Caco-2 (cell line): ENCODE measurements at regions not wholly inside any gene's neighbourhood (a gene's known extent, or its start where the extent isn't known, plus 50 kb on each side); places are given as distances from the start of the nearest gene placed in this dataset.

ENCODE experiments used
- BruUV-seq: library from RNA; stranded (reverse); fragments of 400-500 nt; replicated peaks from 2 replicates; lab custom pipeline; 2021; lab: Mats Ljungman, UMichigan
- CTCF ChIA-PET: fragments of 300-600 bp; sonication (Branson Sonifier 250); formaldehyde crosslinking; loops from one replicate; lab custom pipeline; 2022; ENCODE audit warnings: antibody characterized with exemption; lab: Charles Lee
- POLR2A ChIA-PET: fragments of 300-600 bp; sonication (Branson Sonifier 250); formaldehyde crosslinking; loops from one replicate; lab custom pipeline; 2022; ENCODE audit warnings: antibody characterized with exemption; lab: Charles Lee
- DNase-seq, 2 experiments: peaks; one replicate each; pipeline versions ENCODE4 v3.0.0 to v3.0.0-alpha.2; 2020 to 2022
- H3K27me3 ChIP-seq: replicated peaks from 2 replicates; pipeline ENCODE4 v1.6.0; 2011; ENCODE audit warnings: low read length; ENCODE audit not compliant: control insufficient read depth, insufficient read depth
- H3K36me3 ChIP-seq: 2 replicates; pipeline ENCODE4 v1.5.1; 2011; ENCODE audit warnings: low read length; ENCODE audit not compliant: control insufficient read depth, insufficient read depth
- H3K4me1 ChIP-seq: fragments of 250-450 bp; sonication (Bioruptor Pico); 2 replicates; pipeline ENCODE4 v1.5.1; 2020; ENCODE audit warnings: mild to moderate bottlenecking
- H3K4me3 ChIP-seq: 2 replicates; pipeline ENCODE4 v1.5.1; 2011; ENCODE audit warnings: low read depth, mild to moderate bottlenecking, control low read depth, low read length
- H3K9me3 ChIP-seq: fragments of 250-450 bp; sonication (Bioruptor Pico); 2 replicates; pipeline ENCODE4 v1.5.1; 2020; ENCODE audit warnings: mild to moderate bottlenecking, moderate library complexity
- H3K27ac Mint-ChIP-seq: one replicate; pipeline ENCODE4 v1.8.0; 2022; ENCODE audit warnings: mixed read lengths; ENCODE audit not compliant: unreplicated experiment
- H3K27me3 Mint-ChIP-seq: one replicate; pipeline ENCODE4 v1.8.0; 2022; ENCODE audit warnings: mixed read lengths; ENCODE audit not compliant: insufficient read depth, unreplicated experiment
- H3K36me3 Mint-ChIP-seq: one replicate; pipeline ENCODE4 v1.8.0; 2022; ENCODE audit warnings: mild to moderate bottlenecking, mixed read lengths; ENCODE audit not compliant: insufficient read depth, unreplicated experiment
- H3K4me1 Mint-ChIP-seq: one replicate; pipeline ENCODE4 v1.8.0; 2022; ENCODE audit warnings: low read depth, mixed read lengths; ENCODE audit not compliant: unreplicated experiment
- H3K4me3 Mint-ChIP-seq: one replicate; pipeline ENCODE4 v1.8.0; 2022; ENCODE audit warnings: mild to moderate bottlenecking, moderate library complexity, mixed read lengths; ENCODE audit not compliant: unreplicated experiment
- H3K9me3 Mint-ChIP-seq: one replicate; pipeline ENCODE4 v1.8.0; 2022; ENCODE audit warnings: mixed read lengths; ENCODE audit not compliant: unreplicated experiment
- intact Hi-C: fragments of 100-400 bp; cut with micrococcal nuclease; formaldehyde crosslinking; loops from one replicate; pipeline ENCODE4 v1.10.0; 2022; ENCODE audit not compliant: unreplicated experiment
- TF ChIP-seq, protein P1 (sequence below), 2 experiments: fragments of 200-600 bp in 1 of 2; IDR thresholded peaks; 1 replicate in 1 of 2; 2 replicates in 1 of 2; pipeline versions ENCODE4 v1.5.1 to v1.8.0; 2011 to 2022; ENCODE audit warnings: antibody characterized with exemption in 1 of 2, control low read depth in 1 of 2, inconsistent platforms in 1 of 2, low read depth in 1 of 2, low read length in 1 of 2, mild to moderate bottlenecking in 1 of 2, moderate library complexity in 1 of 2; ENCODE audit not compliant: insufficient read depth in 1 of 2, severe bottlenecking in 1 of 2, unreplicated experiment in 1 of 2

DNA sequence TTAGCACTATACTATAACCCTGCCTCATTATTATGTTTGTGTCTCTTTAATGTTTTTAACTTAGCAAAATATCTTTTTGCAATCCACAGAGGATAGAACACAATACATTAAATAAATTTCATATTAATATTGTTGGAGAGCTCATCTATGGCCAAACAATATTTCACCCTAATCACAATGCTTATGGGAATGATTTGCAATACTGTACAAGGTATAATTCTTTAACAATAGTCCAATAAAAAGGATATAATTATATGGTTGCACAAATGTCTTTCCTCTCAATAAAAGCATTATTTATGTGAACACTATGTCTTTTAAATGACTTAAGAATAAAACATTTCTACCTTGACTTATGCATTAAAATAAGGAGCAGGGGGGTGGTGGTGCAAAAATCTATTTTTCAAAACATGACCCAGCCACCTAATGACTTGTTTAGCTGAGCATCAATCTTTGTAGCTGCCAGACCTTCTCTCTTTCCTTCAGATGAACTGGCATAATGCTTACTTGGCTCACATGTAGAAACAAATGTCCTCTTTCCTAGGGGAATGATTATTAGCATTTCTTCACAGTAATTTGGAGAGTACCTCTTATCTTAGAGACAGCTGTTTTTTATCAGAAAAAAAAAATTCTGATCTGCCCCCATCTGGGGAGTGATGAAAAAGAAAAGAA is 1933.6 kb upstream of the LRRTM1 start:
- Mint-ChIP-seq H3K27ac (no peak overlapping the region), H3K27me3 (no peaks in the 10 kb centered on the region), H3K4me3 (no peak overlapping the region), H3K4me1 (no peaks in the 10 kb centered on the region), H3K9me3 (no peaks in the 10 kb centered on the region), H3K36me3 (no peaks in the 10 kb centered on the region)
- TF ChIP-seq, protein P1, sequence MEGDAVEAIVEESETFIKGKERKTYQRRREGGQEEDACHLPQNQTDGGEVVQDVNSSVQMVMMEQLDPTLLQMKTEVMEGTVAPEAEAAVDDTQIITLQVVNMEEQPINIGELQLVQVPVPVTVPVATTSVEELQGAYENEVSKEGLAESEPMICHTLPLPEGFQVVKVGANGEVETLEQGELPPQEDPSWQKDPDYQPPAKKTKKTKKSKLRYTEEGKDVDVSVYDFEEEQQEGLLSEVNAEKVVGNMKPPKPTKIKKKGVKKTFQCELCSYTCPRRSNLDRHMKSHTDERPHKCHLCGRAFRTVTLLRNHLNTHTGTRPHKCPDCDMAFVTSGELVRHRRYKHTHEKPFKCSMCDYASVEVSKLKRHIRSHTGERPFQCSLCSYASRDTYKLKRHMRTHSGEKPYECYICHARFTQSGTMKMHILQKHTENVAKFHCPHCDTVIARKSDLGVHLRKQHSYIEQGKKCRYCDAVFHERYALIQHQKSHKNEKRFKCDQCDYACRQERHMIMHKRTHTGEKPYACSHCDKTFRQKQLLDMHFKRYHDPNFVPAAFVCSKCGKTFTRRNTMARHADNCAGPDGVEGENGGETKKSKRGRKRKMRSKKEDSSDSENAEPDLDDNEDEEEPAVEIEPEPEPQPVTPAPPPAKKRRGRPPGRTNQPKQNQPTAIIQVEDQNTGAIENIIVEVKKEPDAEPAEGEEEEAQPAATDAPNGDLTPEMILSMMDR (IDR thresholded peaks at IDR 0.05; ENCODE audit: insufficient read depth in 1 of 2, low read depth in 1 of 2, low read length in 1 of 2, severe bottlenecking in 1 of 2, unreplicated experiment in 1 of 2) = no peak
- Histone ChIP-seq H3K4me3 (no peak overlapping the region), H3K9me3 (no peaks in the 10 kb centered on the region), H3K27me3 (no peaks in the 10 kb centered on the region), H3K4me1 (no peaks in the 10 kb centered on the region), H3K36me3 (no peaks in the 10 kb centered on the region)
- CTCF ChIA-PET = no interaction called here
- POLR2A ChIA-PET = no interaction called here
- no TSS peak for BruUV-seq
- intact Hi-C loops = no loop called here
- DNase-seq = no peak

DNA sequence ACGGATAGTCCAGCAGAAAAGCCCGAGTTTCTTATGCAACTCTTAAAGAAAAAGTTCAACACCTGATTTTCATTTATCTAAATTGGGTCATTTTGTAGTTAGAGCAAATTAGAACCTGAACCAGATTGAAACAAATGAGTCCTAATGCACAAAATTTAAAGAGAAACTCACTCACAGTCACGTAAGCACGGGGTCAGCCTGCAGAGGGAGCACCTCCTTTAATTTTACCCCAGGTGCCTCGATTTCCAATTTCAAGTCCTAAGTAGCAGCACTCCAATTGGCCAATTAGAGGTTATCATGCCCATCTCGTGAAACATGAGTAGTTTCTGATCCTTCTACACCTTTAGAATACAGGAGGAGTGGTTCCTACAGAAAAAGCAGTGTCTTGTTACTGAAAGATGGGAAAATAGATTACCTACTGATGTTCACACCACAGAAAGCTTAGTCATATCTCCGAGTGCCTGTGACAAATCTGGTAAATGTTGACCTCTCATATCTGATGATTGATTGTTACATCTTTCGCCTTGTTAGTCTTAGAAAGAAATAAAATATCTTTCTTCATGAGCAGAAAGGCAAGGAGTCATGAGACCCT is 1929.8 kb upstream of the LRRTM1 start:
- H3K4me1 ChIP-seq = no peaks in the 10 kb centered on the region
- ChIA-PET CTCF (no interaction called here), POLR2A (no interaction called here)
- no peaks in the 10 kb centered on the region for H3K27me3 Mint-ChIP-seq
- intact Hi-C loops = no loop called here
- no peaks in the 10 kb centered on the region for H3K36me3 Mint-ChIP-seq
- H3K27me3 ChIP-seq = no peaks in the 10 kb centered on the region
- no peaks in the 10 kb centered on the region for H3K4me1 Mint-ChIP-seq
- H3K9me3 ChIP-seq = no peaks in the 10 kb centered on the region
- H3K36me3 ChIP-seq = no peaks in the 10 kb centered on the region
- no peak overlapping the region for H3K4me3 ChIP-seq
- TF ChIP-seq, protein P1 (IDR thresholded peaks at IDR 0.05; ENCODE audit: insufficient read depth in 1 of 2, low read depth in 1 of 2, low read length in 1 of 2, severe bottlenecking in 1 of 2, unreplicated experiment in 1 of 2) = peak in 1 of 2 experiments; percentile 23
- H3K27ac Mint-ChIP-seq = no peak overlapping the region
- H3K9me3 Mint-ChIP-seq = no peaks in the 10 kb centered on the region
- no peak for DNase-seq
- BruUV-seq = no TSS peak
- H3K4me3 Mint-ChIP-seq = no peak overlapping the region

DNA sequence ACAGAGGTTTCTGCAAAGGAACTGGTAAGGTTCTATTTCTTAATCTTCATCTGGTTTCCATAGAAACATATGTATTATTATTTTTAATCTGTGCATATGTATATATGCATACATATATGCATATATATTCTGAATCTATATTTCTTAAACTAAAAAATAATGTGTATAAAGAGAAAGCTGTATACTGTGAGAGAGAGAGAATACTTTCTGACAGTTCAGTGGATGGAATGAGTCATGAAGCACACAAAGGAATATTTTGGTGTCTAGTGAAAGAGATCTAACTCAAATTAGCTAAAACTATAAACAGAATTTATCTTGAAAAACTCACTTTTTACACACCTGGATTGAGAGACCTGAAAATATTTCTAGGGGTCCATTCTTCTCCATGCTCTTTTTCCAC is 1929.3 kb upstream of the LRRTM1 start:
- POLR2A ChIA-PET = no interaction called here
- BruUV-seq = no TSS peak
- no peaks in the 10 kb centered on the region for H3K36me3 Mint-ChIP-seq

More for the DNA sequence above, 1929.3 kb upstream of the LRRTM1 start:
- Mint-ChIP-seq H3K4me3 (no peak overlapping the region), H3K9me3 (no peaks in the 10 kb centered on the region), H3K27ac (no peak overlapping the region), H3K27me3 (no peaks in the 10 kb centered on the region), H3K4me1 (no peaks in the 10 kb centered on the region)
- intact Hi-C loops = no loop called here
- no peak for DNase-seq
- TF ChIP-seq, protein P1 (IDR thresholded peaks at IDR 0.05; ENCODE audit: insufficient read depth in 1 of 2, low read depth in 1 of 2, low read length in 1 of 2, severe bottlenecking in 1 of 2, unreplicated experiment in 1 of 2) = no peak
- Histone ChIP-seq H3K4me3 (no peak overlapping the region), H3K9me3 (no peaks in the 10 kb centered on the region), H3K36me3 (no peaks in the 10 kb centered on the region), H3K4me1 (no peaks in the 10 kb centered on the region), H3K27me3 (no peaks in the 10 kb centered on the region)
- CTCF ChIA-PET = no interaction called here
